ENCODE measurements at regions not wholly inside any gene's neighbourhood (a gene's known extent, or its start where the extent isn't known, plus 50 kb on each side); places are given as distances from the start of the nearest gene placed in this dataset.

DNA sequence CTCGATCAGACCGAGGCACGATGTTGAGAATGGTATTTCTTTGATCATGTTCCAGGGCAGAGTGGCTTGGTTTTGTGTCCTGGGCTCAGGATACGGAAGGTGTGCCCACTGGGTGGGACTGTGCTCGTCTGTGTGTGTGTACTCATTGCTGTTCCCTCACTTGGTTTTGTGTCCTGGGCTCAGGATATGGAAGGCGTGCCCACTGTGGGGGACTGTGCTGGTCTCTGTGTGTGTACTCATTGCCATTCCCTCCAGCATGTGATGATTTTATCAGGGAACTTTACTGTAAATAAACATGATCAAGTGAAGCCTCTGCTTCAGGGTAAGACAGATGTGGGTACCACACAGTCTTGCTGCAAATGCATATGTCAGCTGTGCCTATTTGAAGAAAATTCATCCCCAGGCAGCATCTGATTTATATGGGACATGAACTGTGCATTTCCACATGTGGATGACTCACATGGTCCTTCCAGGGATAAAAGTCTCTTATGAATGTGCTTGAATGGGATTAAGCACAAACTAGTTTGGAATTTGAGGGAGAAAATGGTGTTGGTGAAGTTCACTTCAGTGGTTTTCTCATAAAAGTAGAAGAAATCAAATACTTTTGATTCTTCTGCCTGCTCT, 274.3 kb downstream of the QKI start:
- ATAC-seq: no peak
- in situ Hi-C loops (cut with MboI): no loop called here
- Histone ChIP-seq H3K79me2 (ENCODE audit: control insufficient read depth, insufficient read depth, low read length) (no peaks in the 10 kb centered on the region), H4K20me1 (replicated peaks; ENCODE audit: control insufficient read depth, insufficient read depth, low read length) (no peaks in the 10 kb centered on the region), H3K9me3 (replicated peaks; ENCODE audit: control insufficient read depth, insufficient read depth, low read depth, low read length) (no peaks in the 10 kb centered on the region), H3K27ac (ENCODE audit: extremely low read depth, low read depth, low read length) (no peak overlapping the region), H3K36me3 (ENCODE audit: control insufficient read depth, insufficient read depth, low read length) (no peaks in the 10 kb centered on the region), H3K4me2 (ENCODE audit: insufficient read depth, low read length) (no peak overlapping the region), H3K27me3 (ENCODE audit: control insufficient read depth in 2 of 2, insufficient read depth in 2 of 2, low read length in 2 of 2) (peaks cover 33 to 44% of the 10 kb centered on the region in 2 experiments), H3K4me1 (replicated peaks in 1 of 2; ENCODE audit: control insufficient read depth in 2 of 2, insufficient read depth in 2 of 2, low read length in 2 of 2) (no peaks in the 10 kb centered on the region), H3K4me3 (no peak overlapping the region), H2AFZ (ENCODE audit: low read depth, low read length) (no peak overlapping the region), H3K9ac (ENCODE audit: insufficient read depth in 1 of 2, low read depth in 2 of 2, low read length in 2 of 2) (no peak overlapping the region), H3K9me1 (ENCODE audit: control insufficient read depth, insufficient read depth, low read length) (no peaks in the 10 kb centered on the region)
- no TSS peak for BruUV-seq (replicated peaks)
- ChIA-PET POLR2A (interaction anchor here (0.6 to 1.0 kb wide), 2 partner anchors 9 to 10 kb away, joined by 5 to 6 read pairs; no protein-coding TSS in a partner anchor), CTCF (ENCODE audit: low intra/inter-chr PET ratio) (no interaction called here)
- no peak for FAIRE-seq
- no peak for DNase-seq (ENCODE audit: extremely low read depth in 1 of 4, low spot score in 3 of 4)
- 5% methylated on average over 6 of the region's 6 CpGs for WGBS (ENCODE audit: insufficient coverage, low coverage, missing lambda C conversion rate)
- no peak for TF ChIP-seq NUFIP1 (IDR thresholded peaks at IDR 0.05; ENCODE audit: partially characterized antibody)
- TF ChIP-seq, protein P1, sequence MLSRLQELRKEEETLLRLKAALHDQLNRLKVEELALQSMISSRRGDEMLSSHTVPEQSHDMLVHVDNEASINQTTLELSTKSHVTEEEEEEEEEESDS (CRISPR knock-in tag; IDR thresholded peaks at IDR 0.05): no peak
- TF ChIP-seq SIRT6 (IDR thresholded peaks at IDR 0.05; ENCODE audit: low read depth, low read length): no peak
- no peak for TF ChIP-seq ZNF23 (CRISPR knock-in tag; IDR thresholded peaks at IDR 0.05)
- no peak for TF ChIP-seq COPS2 (conservative IDR thresholded peaks at IDR 0.05)
- TF ChIP-seq RFX7 (CRISPR knock-in tag; IDR thresholded peaks at IDR 0.05): no peak
- TF ChIP-seq ZC3H8 (IDR thresholded peaks at IDR 0.05): no peak
- TF ChIP-seq GABPA (tag; conservative IDR thresholded peaks at IDR 0.05; ENCODE audit: low read depth): no peak
- no peak for TF ChIP-seq ILF3 (IDR thresholded peaks at IDR 0.05; ENCODE audit: borderline replicate concordance)
- TF ChIP-seq DLX4 (CRISPR knock-in tag; IDR thresholded peaks at IDR 0.05): no peak
- TF ChIP-seq HDAC1 (IDR thresholded peaks at IDR 0.05): no peak
- TF ChIP-seq RBM22 (IDR thresholded peaks at IDR 0.05; ENCODE audit: low read depth, low read length, poor library complexity, severe bottlenecking): no peak
- no peak for TF ChIP-seq KDM2B (CRISPR knock-in tag; IDR thresholded peaks at IDR 0.05)
- TF ChIP-seq SRSF1 (IDR thresholded peaks at IDR 0.05; ENCODE audit: low read depth, low read length): no peak
- intact Hi-C loops (cut with micrococcal nuclease): no loop called here

All from K562 (cell line).